ENCODE measurements at regions not wholly inside any gene's neighbourhood (a gene's known extent, or its start where the extent isn't known, plus 50 kb on each side); places are given as distances from the start of the nearest gene placed in this dataset.

- no peak for TF ChIP-seq CTCF (IDR thresholded peaks at IDR 0.05)
- ATAC-seq (ENCODE audit: low FRiP score), result no peak
- DNase-seq (ENCODE audit: low spot score), result no peak
These were observed 176.1 kb upstream of the ZPLD1 start for GRCh38 chr3:102258666-102259227.

- TF ChIP-seq CTCF (IDR thresholded peaks at IDR 0.05), result no peak
- DNase-seq (ENCODE audit: low spot score) (no peak), ATAC-seq (ENCODE audit: low FRiP score) (no peak)
These were observed 175.2 kb upstream of the ZPLD1 start for GRCh38 chr3:102259663-102260062.

- DNase-seq (ENCODE audit: low spot score) (no peak), ATAC-seq (ENCODE audit: low FRiP score) (no peak)
- TF ChIP-seq CTCF (IDR thresholded peaks at IDR 0.05), result no peak
These were observed 169.1 kb upstream of the ZPLD1 start for GRCh38 chr3:102265720-102266119.

GRCh38 chr3:102269406-102269805 is 165.4 kb upstream of the ZPLD1 start:
- ATAC-seq (ENCODE audit: low FRiP score), result no peak
- TF ChIP-seq CTCF (IDR thresholded peaks at IDR 0.05), result no peak
- DNase-seq (ENCODE audit: low spot score), result no peak

- no peak for TF ChIP-seq CTCF (IDR thresholded peaks at IDR 0.05)
- no peak for ATAC-seq (ENCODE audit: low FRiP score)
- DNase-seq (ENCODE audit: low spot score), result no peak
These were observed 144.6 kb upstream of the ZPLD1 start for GRCh38 chr3:102290241-102290640.

DNA sequence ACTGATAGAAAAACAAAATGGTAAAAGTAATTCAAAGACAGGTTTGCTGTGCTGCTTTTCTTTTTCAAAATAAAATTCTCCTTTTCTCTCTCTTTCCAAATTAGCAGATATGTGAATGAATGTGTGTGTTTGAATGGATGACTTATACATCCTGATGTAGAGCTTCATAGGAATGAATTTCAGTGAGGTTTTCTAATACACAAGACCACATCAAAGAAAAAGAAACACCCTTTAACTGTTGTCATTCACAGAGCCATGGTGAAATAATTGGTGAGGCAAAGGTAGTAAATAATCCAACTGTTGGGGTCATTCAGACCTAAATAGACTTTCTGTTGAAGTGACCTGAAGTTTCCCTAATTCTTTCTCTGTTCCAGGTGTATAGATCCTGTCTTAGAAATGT is 139.1 kb upstream of the ZPLD1 start:
- no peak for TF ChIP-seq CTCF (IDR thresholded peaks at IDR 0.05)
- ATAC-seq (ENCODE audit: low FRiP score), result no peak
- no peak for DNase-seq (ENCODE audit: low spot score)

GRCh38 chr3:102297072-102297658 is 137.7 kb upstream of the ZPLD1 start:
- ATAC-seq (ENCODE audit: low FRiP score) (no peak), DNase-seq (ENCODE audit: low spot score) (no peak)
- TF ChIP-seq CTCF (IDR thresholded peaks at IDR 0.05), result no peak
